ENCODE measurements at regions not wholly inside any gene's neighbourhood (a gene's known extent, or its start where the extent isn't known, plus 50 kb on each side); places are given as distances from the start of the nearest gene placed in this dataset.

DNA sequence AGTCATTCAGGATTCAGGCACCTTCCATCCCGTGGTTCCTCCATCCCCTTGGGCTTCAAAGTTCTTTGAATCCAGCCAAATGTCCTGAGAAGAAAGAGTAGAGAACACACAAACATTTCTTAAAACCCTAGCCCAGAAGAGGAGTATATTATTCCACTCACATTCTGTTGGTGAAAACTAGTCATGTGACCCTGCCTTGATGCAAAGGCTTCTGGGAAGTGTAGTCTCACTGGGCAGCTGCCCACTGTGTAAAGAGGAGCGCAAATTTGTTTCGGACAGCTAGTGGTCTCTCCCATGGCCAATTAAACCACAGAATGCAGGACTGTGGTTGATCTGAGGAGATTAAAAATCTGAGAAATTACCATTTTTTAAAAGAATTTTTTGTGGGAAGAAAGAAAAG lies 304.4 kb downstream of the SUCLA2 start:
- H3K9me1 ChIP-seq (ENCODE audit: insufficient read depth, low read length), result no peaks in the 10 kb centered on the region
- H3K23ac ChIP-seq (ENCODE audit: low read depth, low read length), result no peak overlapping the region
- DNase-seq, result no peak
- no peak overlapping the region for H3K4ac ChIP-seq (ENCODE audit: low read depth, low read length)
- H3K27me3 ChIP-seq (ENCODE audit: control insufficient read depth, insufficient read depth, low read length), result no peaks in the 10 kb centered on the region; the same call in 1 of the 2 replicates
- H2AFZ ChIP-seq (replicated peaks; ENCODE audit: low read length, poor library complexity), result no peak overlapping the region
- dilution Hi-C loops (cut with HindIII; ENCODE audit: low sequenced_read_pairs, unreplicated experiment), result no loop called here
- no CpG with 5 or more reads among the region's 3 CpGs for WGBS, 2 experiments (ENCODE audit: extremely low coverage in 2 of 2, insufficient read length in 1 of 2)
- no peak overlapping the region for H2BK120ac ChIP-seq (ENCODE audit: low read depth, low read length)
- H4K20me1 ChIP-seq (ENCODE audit: insufficient read depth, low read length), result no peaks in the 10 kb centered on the region
- ChIA-PET CTCF (no interaction called here), POLR2A (ENCODE audit: unreplicated experiment) (no interaction called here)
- H3K4me2 ChIP-seq (ENCODE audit: low read depth, low read length), result no peak overlapping the region
- no peaks in the 10 kb centered on the region for H3K36me3 ChIP-seq (ENCODE audit: control insufficient read depth, insufficient read depth, low read length)
- H3K9me3 ChIP-seq (ENCODE audit: control insufficient read depth, insufficient read depth, low read length), result no peaks in the 10 kb centered on the region
- in situ Hi-C loops (cut with MboI; ENCODE audit: low sequenced_read_pairs), result no loop called here
- no TSS peak for BruUV-seq (replicated peaks)
- H3K27ac ChIP-seq (ENCODE audit: insufficient read depth, low read length), result no peak overlapping the region
- H3K79me1 ChIP-seq (ENCODE audit: low read depth in 1 of 2, low read length in 2 of 2), result no peaks in the 10 kb centered on the region
- H2BK15ac ChIP-seq (ENCODE audit: low read depth, low read length), result no peak overlapping the region
- H3K18ac ChIP-seq (ENCODE audit: low read depth, low read length), result no peak overlapping the region
- no peak overlapping the region for H3K56ac ChIP-seq (ENCODE audit: extremely low read depth, insufficient read depth, low read length)
- no peak overlapping the region for H3K14ac ChIP-seq (replicated peaks; ENCODE audit: low read depth, low read length)
- no peak for ATAC-seq (ENCODE audit: low read depth)
- H4K5ac ChIP-seq (ENCODE audit: low read depth, low read length), result no peak overlapping the region
- H2AK5ac ChIP-seq (ENCODE audit: low read depth, low read length), result no peak overlapping the region
- no peak for TF ChIP-seq FOS (IDR thresholded peaks at IDR 0.05; ENCODE audit: low read depth, low read length)
- TF ChIP-seq, protein P1, sequence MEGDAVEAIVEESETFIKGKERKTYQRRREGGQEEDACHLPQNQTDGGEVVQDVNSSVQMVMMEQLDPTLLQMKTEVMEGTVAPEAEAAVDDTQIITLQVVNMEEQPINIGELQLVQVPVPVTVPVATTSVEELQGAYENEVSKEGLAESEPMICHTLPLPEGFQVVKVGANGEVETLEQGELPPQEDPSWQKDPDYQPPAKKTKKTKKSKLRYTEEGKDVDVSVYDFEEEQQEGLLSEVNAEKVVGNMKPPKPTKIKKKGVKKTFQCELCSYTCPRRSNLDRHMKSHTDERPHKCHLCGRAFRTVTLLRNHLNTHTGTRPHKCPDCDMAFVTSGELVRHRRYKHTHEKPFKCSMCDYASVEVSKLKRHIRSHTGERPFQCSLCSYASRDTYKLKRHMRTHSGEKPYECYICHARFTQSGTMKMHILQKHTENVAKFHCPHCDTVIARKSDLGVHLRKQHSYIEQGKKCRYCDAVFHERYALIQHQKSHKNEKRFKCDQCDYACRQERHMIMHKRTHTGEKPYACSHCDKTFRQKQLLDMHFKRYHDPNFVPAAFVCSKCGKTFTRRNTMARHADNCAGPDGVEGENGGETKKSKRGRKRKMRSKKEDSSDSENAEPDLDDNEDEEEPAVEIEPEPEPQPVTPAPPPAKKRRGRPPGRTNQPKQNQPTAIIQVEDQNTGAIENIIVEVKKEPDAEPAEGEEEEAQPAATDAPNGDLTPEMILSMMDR (conservative IDR thresholded peaks at IDR 0.05; ENCODE audit: low read depth, low read length), result no peak
- no peak for TF ChIP-seq MAFK (IDR thresholded peaks at IDR 0.05; ENCODE audit: low read depth, low read length)
- no peak for TF ChIP-seq MAZ (IDR thresholded peaks at IDR 0.05; ENCODE audit: borderline replicate concordance, low read depth, low read length)
- no peak for TF ChIP-seq RFX5 (IDR thresholded peaks at IDR 0.05; ENCODE audit: low read depth, low read length)
- TF ChIP-seq BHLHE40 (IDR thresholded peaks at IDR 0.05; ENCODE audit: low read depth, low read length), result no peak
- no peak for TF ChIP-seq MXI1 (IDR thresholded peaks at IDR 0.05; ENCODE audit: borderline replicate concordance, low read depth, low read length)
- no peak for TF ChIP-seq POLR2A (IDR thresholded peaks at IDR 0.05; ENCODE audit: low read depth, low read length)
- TF ChIP-seq RCOR1 (IDR thresholded peaks at IDR 0.05; ENCODE audit: insufficient replicate concordance, low read length), result no peak
- TF ChIP-seq, protein P2, sequence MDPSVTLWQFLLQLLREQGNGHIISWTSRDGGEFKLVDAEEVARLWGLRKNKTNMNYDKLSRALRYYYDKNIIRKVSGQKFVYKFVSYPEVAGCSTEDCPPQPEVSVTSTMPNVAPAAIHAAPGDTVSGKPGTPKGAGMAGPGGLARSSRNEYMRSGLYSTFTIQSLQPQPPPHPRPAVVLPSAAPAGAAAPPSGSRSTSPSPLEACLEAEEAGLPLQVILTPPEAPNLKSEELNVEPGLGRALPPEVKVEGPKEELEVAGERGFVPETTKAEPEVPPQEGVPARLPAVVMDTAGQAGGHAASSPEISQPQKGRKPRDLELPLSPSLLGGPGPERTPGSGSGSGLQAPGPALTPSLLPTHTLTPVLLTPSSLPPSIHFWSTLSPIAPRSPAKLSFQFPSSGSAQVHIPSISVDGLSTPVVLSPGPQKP (IDR thresholded peaks at IDR 0.05; ENCODE audit: borderline replicate concordance, low read depth, low read length), result no peak
- TF ChIP-seq, protein P3, sequence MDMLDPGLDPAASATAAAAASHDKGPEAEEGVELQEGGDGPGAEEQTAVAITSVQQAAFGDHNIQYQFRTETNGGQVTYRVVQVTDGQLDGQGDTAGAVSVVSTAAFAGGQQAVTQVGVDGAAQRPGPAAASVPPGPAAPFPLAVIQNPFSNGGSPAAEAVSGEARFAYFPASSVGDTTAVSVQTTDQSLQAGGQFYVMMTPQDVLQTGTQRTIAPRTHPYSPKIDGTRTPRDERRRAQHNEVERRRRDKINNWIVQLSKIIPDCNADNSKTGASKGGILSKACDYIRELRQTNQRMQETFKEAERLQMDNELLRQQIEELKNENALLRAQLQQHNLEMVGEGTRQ (IDR thresholded peaks at IDR 0.05; ENCODE audit: low read depth, low read length), result no peak
- no peak for TF ChIP-seq CEBPB (IDR thresholded peaks at IDR 0.05; ENCODE audit: low read depth, low read length)
- TF ChIP-seq SMC3 (IDR thresholded peaks at IDR 0.05; ENCODE audit: low read depth, low read length), result no peak
- no peak for TF ChIP-seq NFE2L2 (IDR thresholded peaks at IDR 0.05; ENCODE audit: low read depth, low read length)
- no peak for TF ChIP-seq CHD1 (IDR thresholded peaks at IDR 0.05; ENCODE audit: low read depth, low read length)
- TF ChIP-seq RAD21 (IDR thresholded peaks at IDR 0.05; ENCODE audit: low read length), result no peak
- no peaks in the 10 kb centered on the region for H3K4me1 ChIP-seq (ENCODE audit: control insufficient read depth, insufficient read depth, low read length)
- no peak overlapping the region for H2BK5ac ChIP-seq (ENCODE audit: low read depth, low read length, poor library complexity, severe bottlenecking)
- no peak overlapping the region for H3K9ac ChIP-seq (ENCODE audit: low read depth, low read length)
- no peak overlapping the region for H4K8ac ChIP-seq (ENCODE audit: low read depth in 2 of 2, low read length in 2 of 2)
- no peak overlapping the region for H4K91ac ChIP-seq (ENCODE audit: insufficient read depth, low read depth, low read length)
- intact Hi-C loops (cut with micrococcal nuclease), result no loop called here
- H2BK20ac ChIP-seq (ENCODE audit: low read depth, low read length), result no peak overlapping the region
- no peak overlapping the region for H2AK9ac ChIP-seq (replicated peaks; ENCODE audit: low read depth, low read length, poor library complexity)
- no peak overlapping the region for H3K4me3 ChIP-seq (ENCODE audit: insufficient read depth, low read depth, low read length)
